ENCODE measurements at regions not wholly inside any gene's neighbourhood (a gene's known extent, or its start where the extent isn't known, plus 50 kb on each side); places are given as distances from the start of the nearest gene placed in this dataset.

GRCh38 chr1:204817341-204817740, 53.3 kb upstream of the NFASC start:
- Histone ChIP-seq H3K27ac (ENCODE audit: extremely low read depth, low read depth, low read length) (no peak overlapping the region), H3K9me1 (ENCODE audit: control insufficient read depth, insufficient read depth, low read length) (no peaks in the 10 kb centered on the region), H3K27me3 (ENCODE audit: control insufficient read depth in 2 of 2, insufficient read depth in 2 of 2, low read length in 2 of 2) (peaks cover 18 to 22% of the 10 kb centered on the region in 2 experiments), H3K9ac (ENCODE audit: insufficient read depth in 1 of 2, low read depth in 2 of 2, low read length in 2 of 2) (no peak overlapping the region), H3K4me3 (no peak overlapping the region), H3K9me3 (replicated peaks; ENCODE audit: control insufficient read depth, insufficient read depth, low read depth, low read length) (no peaks in the 10 kb centered on the region), H3K36me3 (ENCODE audit: control insufficient read depth, insufficient read depth, low read length) (no peaks in the 10 kb centered on the region), H2AFZ (ENCODE audit: low read depth, low read length) (no peak overlapping the region), H3K4me1 (replicated peaks in 1 of 2; ENCODE audit: control insufficient read depth in 2 of 2, insufficient read depth in 2 of 2, low read length in 2 of 2) (no peaks in the 10 kb centered on the region), H3K4me2 (ENCODE audit: insufficient read depth, low read length) (no peak overlapping the region), H4K20me1 (replicated peaks; ENCODE audit: control insufficient read depth, insufficient read depth, low read length) (no peaks in the 10 kb centered on the region; the same call in 1 of the 2 replicates), H3K79me2 (ENCODE audit: control insufficient read depth, insufficient read depth, low read length) (no peaks in the 10 kb centered on the region)
- no peak for FAIRE-seq
- in situ Hi-C loops (cut with MboI) = no loop called here
- WGBS (ENCODE audit: insufficient coverage, low coverage, missing lambda C conversion rate) = under 1% methylated on average over 5 of the region's 5 CpGs
- DNase-seq (ENCODE audit: extremely low read depth in 1 of 4, low spot score in 3 of 4) = no peak
- POLR2A ChIA-PET = interaction anchor here (0.6 to 1.2 kb wide), 2 partner anchors 94 to 251 kb away, joined by 3 to 4 read pairs; no protein-coding TSS in a partner anchor
- ATAC-seq = no peak
- BruUV-seq (replicated peaks) = no TSS peak
- CTCF ChIA-PET (ENCODE audit: low intra/inter-chr PET ratio) = no interaction called here
- intact Hi-C loops (cut with micrococcal nuclease) = no loop called here
- no peak for TF ChIP-seq SNRNP70 (optimal IDR thresholded peaks at IDR 0.05; ENCODE audit: low read depth, low read length)
- no peak for TF ChIP-seq BACH1 (tag; IDR thresholded peaks at IDR 0.05)
- TF ChIP-seq KLF10 (CRISPR knock-in tag; IDR thresholded peaks at IDR 0.05) = no peak
- TF ChIP-seq, protein P1, sequence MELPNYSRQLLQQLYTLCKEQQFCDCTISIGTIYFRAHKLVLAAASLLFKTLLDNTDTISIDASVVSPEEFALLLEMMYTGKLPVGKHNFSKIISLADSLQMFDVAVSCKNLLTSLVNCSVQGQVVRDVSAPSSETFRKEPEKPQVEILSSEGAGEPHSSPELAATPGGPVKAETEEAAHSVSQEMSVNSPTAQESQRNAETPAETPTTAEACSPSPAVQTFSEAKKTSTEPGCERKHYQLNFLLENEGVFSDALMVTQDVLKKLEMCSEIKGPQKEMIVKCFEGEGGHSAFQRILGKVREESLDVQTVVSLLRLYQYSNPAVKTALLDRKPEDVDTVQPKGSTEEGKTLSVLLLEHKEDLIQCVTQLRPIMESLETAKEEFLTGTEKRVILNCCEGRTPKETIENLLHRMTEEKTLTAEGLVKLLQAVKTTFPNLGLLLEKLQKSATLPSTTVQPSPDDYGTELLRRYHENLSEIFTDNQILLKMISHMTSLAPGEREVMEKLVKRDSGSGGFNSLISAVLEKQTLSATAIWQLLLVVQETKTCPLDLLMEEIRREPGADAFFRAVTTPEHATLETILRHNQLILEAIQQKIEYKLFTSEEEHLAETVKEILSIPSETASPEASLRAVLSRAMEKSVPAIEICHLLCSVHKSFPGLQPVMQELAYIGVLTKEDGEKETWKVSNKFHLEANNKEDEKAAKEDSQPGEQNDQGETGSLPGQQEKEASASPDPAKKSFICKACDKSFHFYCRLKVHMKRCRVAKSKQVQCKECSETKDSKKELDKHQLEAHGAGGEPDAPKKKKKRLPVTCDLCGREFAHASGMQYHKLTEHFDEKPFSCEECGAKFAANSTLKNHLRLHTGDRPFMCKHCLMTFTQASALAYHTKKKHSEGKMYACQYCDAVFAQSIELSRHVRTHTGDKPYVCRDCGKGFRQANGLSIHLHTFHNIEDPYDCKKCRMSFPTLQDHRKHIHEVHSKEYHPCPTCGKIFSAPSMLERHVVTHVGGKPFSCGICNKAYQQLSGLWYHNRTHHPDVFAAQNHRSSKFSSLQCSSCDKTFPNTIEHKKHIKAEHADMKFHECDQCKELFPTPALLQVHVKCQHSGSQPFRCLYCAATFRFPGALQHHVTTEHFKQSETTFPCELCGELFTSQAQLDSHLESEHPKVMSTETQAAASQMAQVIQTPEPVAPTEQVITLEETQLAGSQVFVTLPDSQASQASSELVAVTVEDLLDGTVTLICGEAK (IDR thresholded peaks at IDR 0.05) = no peak
- TF ChIP-seq, protein P1 (CRISPR knock-in tag; IDR thresholded peaks at IDR 0.05) = no peak
- TF ChIP-seq, protein P2, sequence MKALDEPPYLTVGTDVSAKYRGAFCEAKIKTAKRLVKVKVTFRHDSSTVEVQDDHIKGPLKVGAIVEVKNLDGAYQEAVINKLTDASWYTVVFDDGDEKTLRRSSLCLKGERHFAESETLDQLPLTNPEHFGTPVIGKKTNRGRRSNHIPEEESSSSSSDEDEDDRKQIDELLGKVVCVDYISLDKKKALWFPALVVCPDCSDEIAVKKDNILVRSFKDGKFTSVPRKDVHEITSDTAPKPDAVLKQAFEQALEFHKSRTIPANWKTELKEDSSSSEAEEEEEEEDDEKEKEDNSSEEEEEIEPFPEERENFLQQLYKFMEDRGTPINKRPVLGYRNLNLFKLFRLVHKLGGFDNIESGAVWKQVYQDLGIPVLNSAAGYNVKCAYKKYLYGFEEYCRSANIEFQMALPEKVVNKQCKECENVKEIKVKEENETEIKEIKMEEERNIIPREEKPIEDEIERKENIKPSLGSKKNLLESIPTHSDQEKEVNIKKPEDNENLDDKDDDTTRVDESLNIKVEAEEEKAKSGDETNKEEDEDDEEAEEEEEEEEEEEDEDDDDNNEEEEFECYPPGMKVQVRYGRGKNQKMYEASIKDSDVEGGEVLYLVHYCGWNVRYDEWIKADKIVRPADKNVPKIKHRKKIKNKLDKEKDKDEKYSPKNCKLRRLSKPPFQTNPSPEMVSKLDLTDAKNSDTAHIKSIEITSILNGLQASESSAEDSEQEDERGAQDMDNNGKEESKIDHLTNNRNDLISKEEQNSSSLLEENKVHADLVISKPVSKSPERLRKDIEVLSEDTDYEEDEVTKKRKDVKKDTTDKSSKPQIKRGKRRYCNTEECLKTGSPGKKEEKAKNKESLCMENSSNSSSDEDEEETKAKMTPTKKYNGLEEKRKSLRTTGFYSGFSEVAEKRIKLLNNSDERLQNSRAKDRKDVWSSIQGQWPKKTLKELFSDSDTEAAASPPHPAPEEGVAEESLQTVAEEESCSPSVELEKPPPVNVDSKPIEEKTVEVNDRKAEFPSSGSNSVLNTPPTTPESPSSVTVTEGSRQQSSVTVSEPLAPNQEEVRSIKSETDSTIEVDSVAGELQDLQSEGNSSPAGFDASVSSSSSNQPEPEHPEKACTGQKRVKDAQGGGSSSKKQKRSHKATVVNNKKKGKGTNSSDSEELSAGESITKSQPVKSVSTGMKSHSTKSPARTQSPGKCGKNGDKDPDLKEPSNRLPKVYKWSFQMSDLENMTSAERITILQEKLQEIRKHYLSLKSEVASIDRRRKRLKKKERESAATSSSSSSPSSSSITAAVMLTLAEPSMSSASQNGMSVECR (CRISPR knock-in tag; IDR thresholded peaks at IDR 0.05) = no peak
- no peak for TF ChIP-seq ZNF583 (CRISPR knock-in tag; IDR thresholded peaks at IDR 0.05)
- TF ChIP-seq, protein P3, sequence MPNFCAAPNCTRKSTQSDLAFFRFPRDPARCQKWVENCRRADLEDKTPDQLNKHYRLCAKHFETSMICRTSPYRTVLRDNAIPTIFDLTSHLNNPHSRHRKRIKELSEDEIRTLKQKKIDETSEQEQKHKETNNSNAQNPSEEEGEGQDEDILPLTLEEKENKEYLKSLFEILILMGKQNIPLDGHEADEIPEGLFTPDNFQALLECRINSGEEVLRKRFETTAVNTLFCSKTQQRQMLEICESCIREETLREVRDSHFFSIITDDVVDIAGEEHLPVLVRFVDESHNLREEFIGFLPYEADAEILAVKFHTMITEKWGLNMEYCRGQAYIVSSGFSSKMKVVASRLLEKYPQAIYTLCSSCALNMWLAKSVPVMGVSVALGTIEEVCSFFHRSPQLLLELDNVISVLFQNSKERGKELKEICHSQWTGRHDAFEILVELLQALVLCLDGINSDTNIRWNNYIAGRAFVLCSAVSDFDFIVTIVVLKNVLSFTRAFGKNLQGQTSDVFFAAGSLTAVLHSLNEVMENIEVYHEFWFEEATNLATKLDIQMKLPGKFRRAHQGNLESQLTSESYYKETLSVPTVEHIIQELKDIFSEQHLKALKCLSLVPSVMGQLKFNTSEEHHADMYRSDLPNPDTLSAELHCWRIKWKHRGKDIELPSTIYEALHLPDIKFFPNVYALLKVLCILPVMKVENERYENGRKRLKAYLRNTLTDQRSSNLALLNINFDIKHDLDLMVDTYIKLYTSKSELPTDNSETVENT (CRISPR knock-in tag; IDR thresholded peaks at IDR 0.05) = no peak
